Daoy (cell line): ENCODE measurements at regions not wholly inside any gene's neighbourhood (a gene's known extent, or its start where the extent isn't known, plus 50 kb on each side); places are given as distances from the start of the nearest gene placed in this dataset.
"Not testable (repeated sequence)": the region's sequence is repeated elsewhere in the genome, so short reads cannot be mapped to it uniquely, and the experiment has no call there.

ENCODE experiments used
- DNase-seq: peaks from one replicate; pipeline ENCODE4 v3.0.0-alpha.2; 2015; ENCODE audit warnings: low read depth

DNA sequence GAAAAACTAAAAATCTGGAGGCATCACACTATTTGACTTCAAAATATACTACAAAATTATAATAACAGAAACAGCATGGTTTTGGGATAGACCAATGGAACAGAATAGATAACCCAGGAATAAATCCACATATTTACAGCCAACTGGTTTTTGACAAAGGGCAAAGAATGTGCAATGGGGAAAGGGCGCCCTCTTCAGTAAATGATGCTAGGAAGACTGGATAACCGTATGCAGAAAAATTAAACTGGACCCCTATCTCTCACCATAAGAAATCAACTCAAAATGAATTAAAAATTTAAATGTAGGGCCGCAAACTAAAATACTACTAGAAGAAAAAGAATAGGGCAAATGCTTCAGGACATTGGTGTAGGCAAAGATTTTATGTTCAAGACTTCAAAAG is 440.5 kb upstream of the SGCG start:
- peak; percentile 36 for DNase-seq

DNA sequence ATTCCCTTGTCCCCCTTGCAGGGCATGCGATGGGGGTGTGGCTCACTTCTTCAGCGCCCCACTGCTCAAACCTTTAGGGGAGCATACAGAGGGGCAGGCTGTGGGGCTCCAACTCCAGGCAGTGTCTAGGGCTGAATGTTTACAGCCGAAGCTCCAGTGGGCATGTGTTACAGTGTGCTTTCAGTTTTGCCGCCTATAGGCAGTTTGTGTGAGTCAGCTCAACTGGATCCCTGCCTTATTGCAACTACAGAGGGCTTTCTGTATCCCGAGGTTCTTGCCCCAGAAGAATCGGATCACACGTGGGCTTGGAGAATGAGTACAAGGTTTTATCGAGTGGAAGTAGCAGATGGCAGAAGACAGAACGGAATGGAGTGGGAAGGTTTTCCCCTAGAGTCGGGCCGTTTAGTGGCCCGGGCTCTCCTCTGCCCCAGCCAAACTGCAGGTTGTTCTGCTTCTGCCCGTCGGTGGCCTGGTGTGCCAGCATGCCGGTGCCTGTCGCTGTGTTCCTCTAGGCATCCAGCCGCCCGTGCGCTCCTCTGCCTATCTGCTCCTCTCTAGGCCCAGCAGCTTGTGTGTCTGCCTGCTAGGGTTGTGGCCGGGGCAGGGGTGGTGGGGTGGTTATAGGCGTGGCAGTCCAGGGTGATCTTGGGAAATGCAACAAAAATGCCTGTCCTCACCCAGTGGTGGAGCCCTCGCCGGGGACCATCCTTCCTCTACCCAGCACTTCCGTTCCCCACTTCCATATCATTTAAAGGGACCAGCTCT is 435.9 kb upstream of the SGCG start:
- DNase-seq, result peak; percentile 78

DNA sequence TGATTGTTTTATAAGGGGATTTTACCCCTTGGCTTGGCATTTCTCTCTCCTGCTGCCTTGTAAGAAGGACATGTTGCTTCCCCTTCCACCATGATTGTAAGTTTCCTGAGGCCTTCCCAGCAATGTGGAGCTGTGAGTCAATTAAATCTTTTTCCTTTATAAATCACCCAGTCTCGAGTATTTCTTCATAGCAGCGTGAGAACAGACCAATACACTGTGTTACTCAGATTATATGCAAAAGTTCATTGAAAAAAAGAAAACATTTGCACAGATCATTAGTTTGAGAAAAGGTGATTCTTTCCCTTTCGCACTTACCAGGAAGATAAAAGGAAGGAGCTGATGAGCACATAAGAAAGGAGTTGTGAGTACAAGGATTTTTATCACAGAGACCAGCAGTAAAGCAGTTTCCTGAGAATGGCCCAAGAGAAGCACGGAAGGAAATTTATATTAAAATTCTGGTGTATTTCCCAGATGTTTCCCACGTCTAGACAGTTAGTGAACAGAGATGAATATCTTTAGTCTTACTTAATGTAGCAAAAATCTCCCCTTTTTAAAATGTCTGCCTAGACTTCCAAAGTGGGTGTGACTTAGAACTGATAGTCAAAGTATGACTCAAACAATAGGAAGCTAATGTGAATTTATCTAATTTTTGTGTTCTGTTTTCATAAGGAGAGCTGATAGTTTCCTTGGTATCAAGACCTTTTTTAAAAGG is 431.8 kb upstream of the SGCG start:
- no peak for DNase-seq

DNA sequence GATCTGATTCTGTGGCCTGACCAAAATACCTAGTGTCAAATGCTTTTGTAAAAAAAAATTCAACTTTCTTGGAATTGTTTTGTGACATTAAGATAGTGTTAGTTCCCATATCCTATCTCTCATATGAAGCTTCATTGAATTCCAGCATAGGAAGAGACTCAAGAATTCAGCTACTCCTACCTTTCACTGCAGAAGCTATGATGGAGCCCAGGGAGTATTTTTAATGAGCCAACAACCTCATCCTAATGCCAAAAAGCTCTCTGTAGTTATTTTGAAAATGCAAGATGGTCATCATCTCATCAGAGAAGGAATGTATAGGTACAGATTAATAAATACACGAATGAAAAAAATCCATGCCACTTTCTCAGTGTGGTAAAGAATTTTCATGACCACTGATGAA is 431.2 kb upstream of the SGCG start:
- DNase-seq, result no peak

DNA sequence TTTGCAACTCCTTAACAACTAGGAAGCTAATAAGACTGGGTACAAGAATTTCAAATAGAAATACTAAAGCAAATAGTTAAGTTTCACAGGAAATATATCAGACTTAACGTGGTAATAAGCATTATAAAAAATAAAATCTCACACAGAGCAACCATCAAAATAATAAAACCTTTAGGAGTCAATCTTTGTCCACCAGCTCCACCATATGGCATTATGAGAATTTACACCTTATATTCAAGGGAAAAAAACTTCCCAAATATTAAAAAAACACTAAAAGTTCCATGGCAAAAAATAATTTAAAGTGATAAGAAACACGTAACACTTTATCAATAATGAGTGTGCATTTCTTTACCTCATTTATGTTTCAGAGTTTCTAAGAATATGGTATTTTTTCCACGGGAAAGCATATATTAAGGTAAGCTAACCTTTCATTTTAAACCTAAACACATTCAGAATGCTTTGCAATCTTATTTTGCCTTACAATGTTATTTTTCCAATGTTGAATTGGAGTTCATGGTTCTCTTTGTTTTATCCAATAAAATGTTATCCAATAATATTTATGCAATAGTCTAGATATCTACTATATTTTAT is 423.2 kb upstream of the SGCG start:
- DNase-seq, result peak; percentile 18

DNA sequence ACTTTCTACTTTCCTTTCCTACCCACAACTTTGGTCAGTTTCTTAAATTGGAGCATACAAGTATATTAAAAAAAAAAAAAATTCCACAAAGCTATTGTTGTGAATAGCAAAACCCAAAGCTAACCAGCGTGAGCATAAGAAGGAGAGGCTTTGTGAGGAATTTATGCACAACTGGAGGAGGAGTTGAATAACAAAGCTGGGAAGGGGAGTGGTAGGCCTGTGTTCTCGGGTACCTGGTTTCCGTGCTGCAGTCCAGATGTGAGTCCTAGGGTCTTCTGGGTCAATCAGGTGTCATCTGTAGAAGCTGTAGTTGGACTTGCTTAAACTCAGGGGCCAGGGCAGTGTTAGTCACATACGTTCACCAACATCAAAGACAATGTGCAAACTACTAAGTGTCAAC is 422.5 kb upstream of the SGCG start:
- no peak for DNase-seq

DNA sequence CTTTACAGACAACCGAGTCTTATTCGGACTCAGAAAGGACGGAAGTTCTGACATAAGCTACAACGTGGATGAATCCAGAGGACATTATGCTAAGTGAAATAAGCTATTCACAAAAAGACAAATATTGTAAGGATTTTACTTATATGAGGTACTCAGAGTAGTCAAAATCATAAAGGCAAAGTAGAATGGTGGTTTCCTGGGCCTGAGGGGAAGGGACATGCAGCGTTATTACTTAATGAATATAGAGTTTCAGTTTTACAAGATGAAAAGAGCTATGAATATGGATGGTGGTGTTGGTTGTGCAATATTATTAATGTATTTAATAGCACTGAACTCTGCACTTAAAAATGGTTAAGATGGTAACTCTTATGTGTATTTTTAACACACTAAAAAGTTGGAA is 419.1 kb upstream of the SGCG start:
- no peak for DNase-seq

DNA sequence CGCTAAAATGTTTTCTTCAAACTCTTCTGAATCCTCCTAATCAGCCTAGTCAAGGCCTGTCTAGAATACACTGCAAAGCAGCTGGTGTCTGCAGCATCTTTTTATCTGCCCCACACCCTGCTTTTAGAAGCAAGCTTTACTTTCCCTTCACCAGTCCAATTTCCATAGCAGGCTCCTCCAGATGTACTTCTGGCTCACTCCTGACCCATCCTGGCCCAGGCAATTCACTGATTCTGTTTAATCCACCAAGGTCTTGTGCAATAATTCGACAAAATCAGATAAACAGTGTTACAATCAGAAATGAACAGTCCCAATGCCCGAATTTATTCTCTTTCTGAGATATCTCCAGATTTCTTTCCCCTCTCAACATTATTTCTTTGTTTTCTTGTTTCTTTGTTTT is 415.2 kb upstream of the SGCG start:
- no peak for DNase-seq

DNA sequence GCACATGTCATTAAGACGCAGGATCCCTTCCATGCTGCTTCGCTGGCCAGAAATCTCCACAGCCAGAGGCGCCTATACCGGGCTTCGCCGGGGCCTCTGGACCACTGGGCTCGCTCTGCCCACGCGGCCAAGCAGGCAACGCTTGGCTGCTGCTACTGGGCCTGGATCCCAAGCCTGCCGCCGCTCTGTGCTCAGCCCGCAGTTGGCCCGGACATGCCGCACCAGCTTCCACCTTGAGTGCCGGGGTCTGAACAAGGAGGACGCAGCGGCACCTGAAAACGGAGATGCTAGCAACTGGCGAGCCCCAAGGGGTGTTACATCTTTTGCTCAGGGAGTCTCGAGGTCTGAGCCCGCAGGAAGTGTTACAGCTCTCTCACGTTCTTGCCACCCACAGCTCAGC is 409.9 kb upstream of the SGCG start:
- DNase-seq, result peak; percentile 15

DNA sequence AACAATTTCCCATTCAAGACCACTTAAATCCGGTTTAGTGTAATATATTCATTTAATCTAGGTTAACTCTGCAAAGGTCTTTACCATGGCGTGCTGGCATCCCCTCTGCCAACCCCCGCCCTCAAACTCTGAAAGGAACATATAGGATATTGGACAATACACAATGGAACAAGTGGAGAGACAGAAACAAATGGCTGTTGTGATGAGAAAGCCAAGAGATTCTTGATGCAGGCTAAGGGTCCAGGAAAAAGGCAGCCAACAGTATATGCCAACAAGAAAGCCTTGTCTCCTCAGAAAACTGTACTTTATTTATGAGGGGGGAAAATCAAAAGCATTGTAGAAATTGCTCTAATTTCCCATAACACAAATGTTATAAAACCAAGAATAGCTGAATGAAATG is 407.3 kb upstream of the SGCG start:
- no peak for DNase-seq

DNA sequence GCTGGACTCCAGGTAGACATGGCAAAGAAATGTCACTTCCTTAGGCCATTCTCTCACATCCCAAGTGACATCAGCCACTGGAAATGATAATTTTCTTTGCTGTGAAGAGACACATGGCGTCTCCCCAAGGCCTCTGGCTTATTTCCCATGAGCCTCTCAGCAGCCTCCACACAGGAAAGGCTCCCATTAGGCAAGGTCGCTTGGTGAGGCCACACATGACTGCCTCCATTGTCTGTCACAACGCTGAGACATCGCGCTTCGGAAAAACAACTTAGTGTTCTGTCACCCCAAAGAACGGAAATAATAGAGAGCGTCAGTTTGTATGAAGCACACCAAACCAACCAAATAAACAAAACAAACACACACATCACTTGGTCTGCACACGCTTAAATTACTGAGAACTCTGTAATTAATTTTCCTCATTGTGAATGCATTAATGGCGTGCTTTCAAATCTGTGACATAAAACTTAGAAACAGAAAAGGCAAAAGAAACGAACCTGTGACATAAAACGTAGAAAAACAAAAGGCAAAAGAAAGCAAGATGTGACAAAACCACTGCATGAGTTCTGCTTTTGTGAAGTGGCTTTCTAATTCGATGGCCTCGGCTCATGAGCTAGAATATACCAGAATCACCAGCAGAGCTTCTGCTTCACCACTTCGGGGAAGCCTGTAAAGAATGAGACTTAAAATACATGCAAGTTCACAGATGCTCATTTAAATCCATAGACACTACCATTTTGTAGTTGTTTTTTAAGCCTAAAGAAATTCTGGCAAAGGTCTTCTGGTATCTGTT is 404.2 kb upstream of the SGCG start:
- no peak for DNase-seq

DNA sequence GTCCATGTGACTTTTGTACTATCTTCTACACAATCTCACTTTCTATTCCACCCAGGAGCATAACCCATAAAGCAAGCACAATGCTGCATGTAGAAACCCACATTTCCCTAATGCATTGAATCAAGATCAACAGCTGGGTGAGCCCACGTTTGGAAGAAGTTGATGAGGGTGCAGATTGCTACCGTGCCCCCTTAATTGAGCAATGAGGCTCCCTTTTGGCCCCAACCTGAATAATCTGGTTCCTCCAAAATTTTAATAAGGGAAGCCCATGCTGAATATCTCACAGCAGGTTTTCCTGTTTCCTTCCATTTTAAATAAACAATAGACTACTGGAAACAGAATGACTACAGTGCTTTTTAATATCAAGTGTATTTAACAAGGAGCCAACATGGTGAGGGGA is 403.6 kb upstream of the SGCG start:
- no peak for DNase-seq

DNA sequence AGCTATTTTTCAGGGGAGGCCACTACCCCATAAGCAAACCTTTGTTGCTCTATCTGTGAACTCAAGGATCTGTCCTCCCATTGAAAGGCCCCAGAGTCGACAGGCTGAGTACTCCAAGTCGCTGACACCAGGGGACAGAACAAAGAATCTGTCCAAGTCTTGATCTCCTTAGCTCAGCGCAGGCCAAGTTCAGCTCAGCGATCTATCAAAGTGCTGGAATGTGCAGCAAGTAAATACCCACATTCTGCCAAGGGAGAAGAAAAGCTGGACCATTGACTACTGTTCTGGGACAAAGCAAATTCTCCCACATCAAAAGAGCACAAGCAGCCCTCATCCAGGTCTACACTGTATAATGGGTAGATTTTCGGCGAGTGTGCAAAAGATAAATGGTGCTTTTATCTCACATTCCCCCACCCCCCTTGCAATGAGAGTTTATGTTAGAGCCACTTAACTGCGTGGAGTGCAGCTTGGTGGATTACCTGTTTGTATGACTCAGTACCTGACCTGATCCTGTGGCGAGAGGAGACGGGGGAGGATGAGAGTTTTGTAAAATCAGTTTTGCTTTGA is 391.7 kb upstream of the SGCG start:
- no peak for DNase-seq

DNA sequence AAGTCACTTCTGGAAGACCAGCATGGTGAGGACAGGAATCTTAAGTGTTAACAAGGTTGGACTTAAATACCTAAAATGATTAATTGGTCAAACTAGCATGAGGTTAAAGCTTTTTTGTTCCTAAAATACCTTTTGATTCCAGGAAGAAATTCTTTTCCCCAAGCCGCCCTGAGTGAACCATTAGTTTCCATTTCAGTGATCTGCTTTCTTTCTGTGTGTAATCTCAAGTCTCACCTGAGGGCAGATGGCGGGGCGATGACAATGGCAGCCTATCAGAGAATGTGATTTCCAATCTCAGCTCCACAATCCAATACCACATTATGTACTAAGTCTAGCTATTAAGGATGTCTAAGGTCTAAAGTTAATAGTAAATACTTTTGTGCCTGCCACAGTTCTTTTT is 390.9 kb upstream of the SGCG start:
- no peak for DNase-seq

DNA sequence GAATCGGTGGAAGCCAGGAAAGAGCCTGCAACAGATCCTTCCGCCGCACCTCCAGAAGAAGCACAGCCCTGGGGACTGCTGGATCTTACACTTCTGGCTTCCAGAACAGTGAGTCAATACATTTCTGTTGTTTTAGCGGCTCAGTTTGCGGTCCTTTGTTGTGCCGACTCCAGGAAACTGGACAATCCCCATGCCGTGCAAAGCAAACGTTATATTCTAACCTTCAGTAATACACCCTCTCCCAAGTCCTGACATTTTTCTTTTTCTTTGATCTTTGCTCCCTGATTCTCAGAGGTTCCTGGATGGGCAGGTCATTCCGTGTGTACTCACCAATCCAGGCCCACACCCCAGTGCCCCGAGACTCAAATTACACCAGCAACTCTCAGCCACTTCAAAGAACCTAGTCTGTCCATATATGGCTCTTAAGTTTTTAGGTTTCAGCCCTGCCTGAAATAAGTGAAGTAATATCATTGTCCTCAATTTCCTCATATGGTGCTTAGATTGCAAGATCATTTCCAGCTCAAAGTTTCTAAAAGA is 387.1 kb upstream of the SGCG start:
- peak; percentile 80 for DNase-seq

DNA sequence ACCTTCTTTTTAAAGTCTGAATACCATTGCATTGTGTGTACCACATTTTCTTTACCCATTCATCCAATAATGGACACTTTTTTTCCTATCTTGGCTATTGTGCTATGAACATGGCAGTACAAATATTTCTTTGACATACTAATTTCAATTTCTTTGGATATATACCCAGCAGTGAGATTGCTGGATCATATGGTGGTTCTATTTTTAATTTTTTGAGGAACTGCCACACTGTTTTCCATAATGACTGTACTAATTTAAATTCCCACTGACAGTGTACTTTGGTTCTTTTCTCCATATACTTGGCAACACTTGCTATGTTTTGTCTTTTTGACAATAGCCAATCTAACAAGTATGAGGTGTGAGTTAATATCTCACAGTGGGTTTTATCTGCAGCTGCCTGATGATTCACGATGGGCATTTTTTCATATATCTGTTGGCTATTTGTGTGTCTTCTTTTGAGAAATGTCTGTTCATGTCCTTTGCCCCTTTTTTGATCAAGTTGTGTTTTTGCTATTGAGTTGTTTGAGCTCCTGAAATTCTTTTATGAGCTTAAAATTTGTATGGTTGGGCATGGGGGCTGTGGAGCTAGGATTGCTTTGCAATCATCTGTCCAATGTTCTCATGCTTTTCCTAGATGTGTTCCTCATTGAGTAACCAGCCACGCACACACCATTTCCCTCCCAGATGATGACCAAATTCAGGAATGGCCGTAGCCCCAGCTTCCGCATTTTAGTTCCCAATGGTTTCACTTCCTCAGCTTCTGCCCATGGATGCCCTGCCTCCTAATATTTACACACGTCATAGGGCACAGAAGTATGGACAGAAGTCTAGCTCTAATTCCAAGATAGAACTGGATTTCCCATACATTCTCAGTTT is 380.0 kb upstream of the SGCG start:
- peak; percentile 40 for DNase-seq

DNA sequence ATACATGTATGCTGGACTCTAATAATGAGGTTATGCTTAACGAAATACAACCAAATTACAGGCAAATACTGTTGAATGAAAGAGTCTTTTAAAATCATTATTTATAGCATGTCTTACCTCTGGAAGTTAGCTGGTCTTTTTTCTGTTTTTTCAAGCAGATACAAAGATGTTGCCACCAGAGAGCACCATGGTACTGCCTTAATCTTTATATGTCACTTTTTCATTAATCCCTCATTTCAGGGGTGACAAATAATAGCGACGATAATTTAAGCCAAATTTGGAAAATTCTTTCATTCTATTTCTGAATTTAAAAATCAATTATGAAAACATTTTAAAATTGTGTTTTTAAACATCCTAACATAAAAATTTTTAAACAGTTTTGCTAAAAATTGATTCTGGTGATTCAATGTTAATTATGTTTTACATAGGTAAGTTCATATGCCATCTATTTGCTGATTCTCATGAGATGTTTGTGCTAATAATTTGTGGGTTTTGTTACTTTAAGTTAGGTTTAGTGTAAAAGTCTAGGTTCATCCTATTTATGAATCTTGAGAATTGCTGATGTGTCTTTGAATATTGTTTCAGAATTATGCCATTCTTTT is 379.3 kb upstream of the SGCG start:
- DNase-seq, result no peak

DNA sequence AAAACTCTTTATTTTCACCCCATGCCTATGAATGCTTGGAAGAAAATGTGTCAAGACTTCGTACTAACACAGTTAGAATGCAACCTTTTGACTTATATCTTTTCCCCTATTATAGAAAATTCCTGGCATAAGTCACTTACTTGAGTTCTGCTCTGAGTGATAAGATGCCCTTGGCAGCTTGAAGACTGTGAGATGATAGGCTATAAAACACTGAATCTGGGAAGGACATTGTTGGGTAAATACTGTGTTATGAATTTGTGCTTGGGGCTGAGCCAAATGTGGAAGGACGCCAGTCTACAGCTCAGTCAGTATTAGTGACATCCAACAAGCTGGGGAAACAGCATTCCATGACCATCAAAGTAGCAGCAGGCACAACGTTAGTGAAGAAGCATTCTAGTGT is 368.0 kb upstream of the SGCG start:
- no peak for DNase-seq

DNA sequence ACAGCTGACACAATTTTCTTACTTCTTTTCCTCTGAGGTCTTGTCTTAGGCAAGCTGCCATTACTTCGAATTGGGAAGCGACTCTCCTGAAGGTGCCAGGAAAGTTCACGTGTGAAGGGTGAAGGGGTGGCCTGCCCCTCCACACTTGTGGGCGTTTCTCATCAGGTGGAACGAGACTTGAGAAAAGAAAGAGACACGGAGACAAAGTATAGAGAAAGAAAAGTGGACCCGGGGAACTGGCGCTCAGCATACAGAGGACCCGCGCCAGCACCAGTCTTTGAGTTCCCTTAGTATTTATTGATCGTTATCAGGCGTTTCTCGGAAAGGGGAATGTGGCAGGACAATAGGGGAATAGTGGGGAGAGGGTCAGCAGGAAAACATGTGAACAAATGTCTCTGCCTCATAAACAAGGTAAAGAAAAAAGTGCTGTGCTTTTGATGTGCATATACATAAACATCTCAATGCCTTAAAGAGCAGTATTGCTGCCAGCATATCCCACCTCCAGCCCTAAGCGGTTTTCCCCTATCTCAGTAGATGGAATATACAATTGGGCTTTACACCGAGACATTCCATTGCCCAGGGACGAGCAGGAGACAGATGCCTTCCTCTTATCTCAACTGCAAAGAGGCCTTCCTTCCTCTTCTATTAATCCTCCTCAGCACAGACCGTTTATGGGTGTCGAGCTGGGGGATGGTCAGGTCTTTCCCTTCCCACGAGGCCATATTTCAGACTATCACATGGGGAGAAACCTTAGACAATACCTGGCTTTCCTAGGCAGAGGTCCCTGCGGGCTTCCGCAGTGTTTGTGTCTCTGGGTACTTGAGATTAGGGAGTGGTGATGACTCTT is 367.0 kb upstream of the SGCG start:
- not testable (repeated sequence) for DNase-seq
